ENCODE measurements at regions not wholly inside any gene's neighbourhood (a gene's known extent, or its start where the extent isn't known, plus 50 kb on each side); places are given as distances from the start of the nearest gene placed in this dataset.

DNA sequence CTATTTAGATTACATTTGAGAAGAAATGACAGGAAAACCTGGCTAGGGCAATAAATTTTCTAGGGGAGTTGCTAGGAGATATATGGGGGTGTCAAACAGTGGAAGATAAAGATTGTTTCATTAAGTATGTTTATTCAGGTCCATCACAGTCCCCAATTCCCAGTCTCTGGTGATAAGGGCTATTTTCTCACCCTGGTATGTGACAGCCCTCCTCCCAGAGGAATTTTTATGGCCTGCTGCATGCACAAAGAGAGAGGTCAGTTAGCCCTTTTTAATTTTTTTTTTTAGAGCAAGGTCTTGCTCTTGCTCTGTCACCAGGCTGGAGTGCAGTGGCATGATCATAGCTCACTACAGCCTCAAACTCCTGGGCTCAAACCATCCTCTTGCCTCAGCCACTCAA is 53.6 kb upstream of the ATF7IP2 start:
- H3K4me2 ChIP-seq: no peak overlapping the region
- H3K9ac ChIP-seq: no peak overlapping the region
- H3K27ac ChIP-seq: no peak overlapping the region
- H3K79me2 ChIP-seq (ENCODE audit: low read depth): no peaks in the 10 kb centered on the region
- Mint-ChIP-seq H3K36me3 (no peaks in the 10 kb centered on the region), H3K4me3 (no peak overlapping the region), H3K27ac (no peak overlapping the region), H3K4me1 (peaks cover 11% of the 10 kb centered on the region), H3K9me3 (no peaks in the 10 kb centered on the region), H3K27me3 (ENCODE audit: insufficient read depth, low read depth) (peaks cover 5% of the 10 kb centered on the region)
- H3K4me1 ChIP-seq: no peaks in the 10 kb centered on the region
- H3K27me3 ChIP-seq: no peaks in the 10 kb centered on the region
- H2AFZ ChIP-seq (replicated peaks): no peak overlapping the region
- no peaks in the 10 kb centered on the region for H3K9me3 ChIP-seq (ENCODE audit: low read depth)
- DNase-seq (ENCODE audit: low spot score): no peak
- H4K20me1 ChIP-seq (ENCODE audit: low read depth): no peaks in the 10 kb centered on the region
- TF ChIP-seq, protein P1, sequence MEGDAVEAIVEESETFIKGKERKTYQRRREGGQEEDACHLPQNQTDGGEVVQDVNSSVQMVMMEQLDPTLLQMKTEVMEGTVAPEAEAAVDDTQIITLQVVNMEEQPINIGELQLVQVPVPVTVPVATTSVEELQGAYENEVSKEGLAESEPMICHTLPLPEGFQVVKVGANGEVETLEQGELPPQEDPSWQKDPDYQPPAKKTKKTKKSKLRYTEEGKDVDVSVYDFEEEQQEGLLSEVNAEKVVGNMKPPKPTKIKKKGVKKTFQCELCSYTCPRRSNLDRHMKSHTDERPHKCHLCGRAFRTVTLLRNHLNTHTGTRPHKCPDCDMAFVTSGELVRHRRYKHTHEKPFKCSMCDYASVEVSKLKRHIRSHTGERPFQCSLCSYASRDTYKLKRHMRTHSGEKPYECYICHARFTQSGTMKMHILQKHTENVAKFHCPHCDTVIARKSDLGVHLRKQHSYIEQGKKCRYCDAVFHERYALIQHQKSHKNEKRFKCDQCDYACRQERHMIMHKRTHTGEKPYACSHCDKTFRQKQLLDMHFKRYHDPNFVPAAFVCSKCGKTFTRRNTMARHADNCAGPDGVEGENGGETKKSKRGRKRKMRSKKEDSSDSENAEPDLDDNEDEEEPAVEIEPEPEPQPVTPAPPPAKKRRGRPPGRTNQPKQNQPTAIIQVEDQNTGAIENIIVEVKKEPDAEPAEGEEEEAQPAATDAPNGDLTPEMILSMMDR (IDR thresholded peaks at IDR 0.05): no peak
- no peak for TF ChIP-seq EZH2 (IDR thresholded peaks at IDR 0.05)
- TF ChIP-seq EZH2phosphoT487 (IDR thresholded peaks at IDR 0.05): no peak
- no peaks in the 10 kb centered on the region for H3F3A ChIP-seq (ENCODE audit: low read depth)
- H3K4me3 ChIP-seq: no peak overlapping the region
- no peaks in the 10 kb centered on the region for H3K36me3 ChIP-seq

DNA sequence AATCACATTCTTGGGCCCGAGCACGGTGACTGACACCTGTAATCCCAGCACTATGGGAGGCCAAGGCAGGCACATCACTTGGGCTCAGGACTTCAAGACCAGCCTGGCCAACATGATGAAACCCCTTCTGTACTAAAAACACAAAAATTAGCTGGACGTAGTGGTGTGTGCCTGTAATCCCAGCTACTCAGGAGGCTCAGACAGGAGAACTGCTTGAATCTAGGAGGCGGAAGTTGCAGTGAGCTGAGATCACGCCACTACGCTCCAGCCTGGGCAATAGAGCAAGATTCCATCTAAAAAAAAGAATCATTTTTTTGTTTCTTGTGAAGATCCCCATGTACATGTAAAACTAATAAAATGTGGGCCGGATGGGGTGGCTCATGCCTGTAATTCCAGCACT is 53.1 kb upstream of the ATF7IP2 start:
- DNase-seq (ENCODE audit: low spot score): no peak
- no peak overlapping the region for H2AFZ ChIP-seq (replicated peaks)
- H3K9me3 ChIP-seq (ENCODE audit: low read depth): no peaks in the 10 kb centered on the region
- no peaks in the 10 kb centered on the region for H3K9me3 Mint-ChIP-seq
- H4K20me1 ChIP-seq (ENCODE audit: low read depth): no peaks in the 10 kb centered on the region
- no peaks in the 10 kb centered on the region for H3K36me3 Mint-ChIP-seq
- no peaks in the 10 kb centered on the region for H3F3A ChIP-seq (ENCODE audit: low read depth)
- H3K4me1 Mint-ChIP-seq: peaks cover 11% of the 10 kb centered on the region
- H3K27ac Mint-ChIP-seq: no peak overlapping the region
- peaks cover 5% of the 10 kb centered on the region for H3K27me3 Mint-ChIP-seq (ENCODE audit: insufficient read depth, low read depth)
- no peaks in the 10 kb centered on the region for H3K4me1 ChIP-seq
- H3K27me3 ChIP-seq: no peaks in the 10 kb centered on the region
- H3K79me2 ChIP-seq (ENCODE audit: low read depth): no peaks in the 10 kb centered on the region
- H3K4me3 Mint-ChIP-seq: no peak overlapping the region
- H3K9ac ChIP-seq: no peak overlapping the region
- H3K4me3 ChIP-seq: no peak overlapping the region
- TF ChIP-seq, protein P1 (IDR thresholded peaks at IDR 0.05): no peak
- TF ChIP-seq EZH2 (IDR thresholded peaks at IDR 0.05) (no peak), EZH2phosphoT487 (IDR thresholded peaks at IDR 0.05) (no peak)
- H3K4me2 ChIP-seq: no peak overlapping the region
- no peak overlapping the region for H3K27ac ChIP-seq
- no peaks in the 10 kb centered on the region for H3K36me3 ChIP-seq

DNA sequence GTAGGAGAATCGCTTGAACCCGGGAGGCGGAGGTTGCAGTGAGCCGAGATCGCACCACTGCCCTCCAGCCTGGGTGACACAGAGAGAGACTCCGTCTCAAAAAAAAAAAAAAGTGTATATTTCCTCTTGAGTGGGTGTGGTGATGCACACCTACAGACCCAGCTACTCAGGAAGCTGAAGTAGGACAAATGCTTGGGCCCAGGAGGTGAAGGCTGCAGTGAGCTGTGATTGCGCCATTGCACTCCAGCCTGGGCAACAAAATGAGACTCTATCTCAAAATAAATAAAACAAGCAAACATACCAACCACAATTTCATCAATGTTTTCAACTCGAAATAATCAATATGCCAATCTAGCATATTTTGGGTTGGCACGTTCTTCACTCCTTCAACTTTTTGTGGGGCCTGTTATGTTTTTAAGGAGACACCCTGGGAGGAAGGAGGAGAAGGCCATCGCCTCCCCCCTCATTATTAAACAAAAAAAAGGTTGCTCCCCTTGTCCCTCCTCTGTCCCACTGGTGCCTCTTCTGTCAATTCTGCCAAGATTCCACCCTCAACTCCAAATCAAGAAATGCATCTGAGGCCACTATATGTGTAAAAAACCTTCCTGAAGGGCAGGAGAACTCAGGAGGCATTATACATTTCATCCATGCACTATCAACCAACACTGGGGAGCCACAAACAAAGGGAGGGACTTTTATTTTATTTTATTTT is 52.4 kb upstream of the ATF7IP2 start:
- H3K36me3 Mint-ChIP-seq: no peaks in the 10 kb centered on the region
- Histone ChIP-seq H2AFZ (replicated peaks) (no peak overlapping the region), H3K36me3 (no peaks in the 10 kb centered on the region), H3K79me2 (ENCODE audit: low read depth) (no peaks in the 10 kb centered on the region), H3K9me3 (ENCODE audit: low read depth) (no peaks in the 10 kb centered on the region), H3K4me1 (no peaks in the 10 kb centered on the region), H3K4me2 (no peak overlapping the region), H4K20me1 (ENCODE audit: low read depth) (no peaks in the 10 kb centered on the region), H3K27me3 (no peaks in the 10 kb centered on the region), H3F3A (ENCODE audit: low read depth) (no peaks in the 10 kb centered on the region), H3K27ac (no peak overlapping the region), H3K9ac (no peak overlapping the region), H3K4me3 (no peak overlapping the region)
- TF ChIP-seq, protein P1 (IDR thresholded peaks at IDR 0.05): no peak
- no peak for TF ChIP-seq EZH2phosphoT487 (IDR thresholded peaks at IDR 0.05)
- no peak for TF ChIP-seq EZH2 (IDR thresholded peaks at IDR 0.05)
- no peak overlapping the region for H3K27ac Mint-ChIP-seq
- peaks cover 11% of the 10 kb centered on the region for H3K4me1 Mint-ChIP-seq
- H3K9me3 Mint-ChIP-seq: no peaks in the 10 kb centered on the region
- DNase-seq (ENCODE audit: low spot score): no peak
- H3K27me3 Mint-ChIP-seq (ENCODE audit: insufficient read depth, low read depth): peaks cover 5% of the 10 kb centered on the region
- H3K4me3 Mint-ChIP-seq: no peak overlapping the region

All from neural progenitor cell (in vitro differentiated cells).